Thymus (tissue), 11 donors: ENCODE measurements at regions not wholly inside any gene's neighbourhood (a gene's known extent, or its start where the extent isn't known, plus 50 kb on each side); places are given as distances from the start of the nearest gene placed in this dataset.
A peak's percentile ranks its signal among the peaks of the same experiment; 100 is the strongest.

Experiments used
- DNase-seq, 9 donors: peaks; one replicate each; pipeline ENCODE4 v3.0.0-alpha.2; 2013; ENCODE audit warnings: low spot score in 9 of 9, low read depth in 6 of 9, missing footprints in 1 of 9
- H3K27ac ChIP-seq, 2 donors: one replicate each; pipeline ENCODE4 v1.5.1; 2013; ENCODE audit warnings: control low read depth in 1 of 2, low read depth in 1 of 2, low read length in 1 of 2, mild to moderate bottlenecking in 1 of 2, moderate library complexity in 1 of 2
- H3K27me3 ChIP-seq, 2 donors: one replicate each; pipeline ENCODE4 v1.5.1; 2013; ENCODE audit warnings: low read length in 1 of 2; ENCODE audit not compliant: control insufficient read depth in 2 of 2, insufficient read depth in 1 of 2
- H3K36me3 ChIP-seq, 2 donors: one replicate each; pipeline ENCODE4 v1.5.1; 2013; ENCODE audit warnings: low read length in 1 of 2, mild to moderate bottlenecking in 1 of 2, moderate library complexity in 1 of 2; ENCODE audit not compliant: control insufficient read depth in 2 of 2, insufficient read depth in 2 of 2
- H3K4me1 ChIP-seq, 2 donors: one replicate each; pipeline ENCODE4 v1.5.1; 2013; ENCODE audit warnings: low read length in 2 of 2; ENCODE audit not compliant: control insufficient read depth in 2 of 2, insufficient read depth in 2 of 2
- H3K4me3 ChIP-seq, 2 donors: one replicate each; pipeline ENCODE4 v1.5.1; 2013; ENCODE audit warnings: low read length in 2 of 2, control low read depth in 1 of 2, mild to moderate bottlenecking in 1 of 2
- H3K9me3 ChIP-seq, 2 donors: one replicate each; pipeline ENCODE4 v1.5.1; 2013; ENCODE audit warnings: low read length in 1 of 2, mild to moderate bottlenecking in 1 of 2; ENCODE audit not compliant: control insufficient read depth in 2 of 2, insufficient read depth in 1 of 2
- WGBS: extraction: QIAGEN DNeasy Blood & Tissue Kit; methylation state at CpG from one replicate; pipeline ENCODE4 v1.1.7; 2013; 5-methylcytosine and 5-hydroxymethylcytosine counted together
- donor health status: healthy.

DNA sequence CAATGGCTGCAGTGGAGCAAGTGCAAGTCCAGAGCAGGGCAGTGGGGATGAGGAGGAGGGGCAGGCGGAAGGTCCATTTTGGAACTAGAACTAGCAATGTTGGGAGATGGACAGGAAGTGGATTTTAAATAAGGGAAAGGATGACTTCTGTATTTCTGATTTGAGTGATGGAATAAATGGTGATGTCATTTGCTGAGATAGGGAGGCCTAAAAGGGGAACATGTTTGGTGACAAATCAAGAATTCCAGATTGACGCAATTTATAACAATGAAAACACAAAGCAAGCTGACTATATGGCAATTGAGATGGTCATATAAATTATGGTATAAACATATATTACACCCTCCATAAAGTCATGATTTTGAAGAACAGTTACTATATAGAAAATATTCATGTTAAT, 209.3 kb downstream of the SS18 start:
- no peaks in the 10 kb centered on the region for H3K27me3 ChIP-seq
- H3K36me3 ChIP-seq = no peaks in the 10 kb centered on the region
- no peak overlapping the region for H3K27ac ChIP-seq
- DNase-seq = no peak
- no peaks in the 10 kb centered on the region for H3K9me3 ChIP-seq
- whole genome bisulfite sequencing = over 99% methylated on average over 2 of the region's 2 CpGs
- no peak overlapping the region for H3K4me3 ChIP-seq
- no peaks in the 10 kb centered on the region for H3K4me1 ChIP-seq

DNA sequence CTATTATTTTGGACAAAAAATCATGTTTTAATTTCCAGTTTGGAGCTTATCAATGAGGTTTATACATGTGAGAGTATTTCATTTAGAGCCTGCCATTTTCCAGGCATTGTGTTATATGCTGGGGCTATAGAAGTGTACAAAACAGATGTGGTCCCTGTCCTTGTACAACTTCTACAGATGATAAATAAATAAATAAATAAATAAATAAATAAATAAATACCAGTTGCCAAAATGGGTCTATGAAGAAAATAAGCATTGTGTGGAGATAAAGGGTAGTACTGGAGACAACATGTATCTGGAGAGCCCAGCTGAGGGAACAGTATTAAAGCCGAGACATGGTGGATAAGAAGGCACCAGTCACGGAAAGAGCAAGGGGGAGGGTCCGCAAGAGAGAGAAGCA, 210.0 kb downstream of the SS18 start:
- Histone ChIP-seq H3K27ac (no peak overlapping the region), H3K27me3 (no peaks in the 10 kb centered on the region), H3K9me3 (no peaks in the 10 kb centered on the region), H3K4me3 (no peak overlapping the region), H3K36me3 (no peaks in the 10 kb centered on the region), H3K4me1 (no peaks in the 10 kb centered on the region)
- WGBS = 95% methylated on average over 3 of the region's 3 CpGs
- no peak for DNase-seq

DNA sequence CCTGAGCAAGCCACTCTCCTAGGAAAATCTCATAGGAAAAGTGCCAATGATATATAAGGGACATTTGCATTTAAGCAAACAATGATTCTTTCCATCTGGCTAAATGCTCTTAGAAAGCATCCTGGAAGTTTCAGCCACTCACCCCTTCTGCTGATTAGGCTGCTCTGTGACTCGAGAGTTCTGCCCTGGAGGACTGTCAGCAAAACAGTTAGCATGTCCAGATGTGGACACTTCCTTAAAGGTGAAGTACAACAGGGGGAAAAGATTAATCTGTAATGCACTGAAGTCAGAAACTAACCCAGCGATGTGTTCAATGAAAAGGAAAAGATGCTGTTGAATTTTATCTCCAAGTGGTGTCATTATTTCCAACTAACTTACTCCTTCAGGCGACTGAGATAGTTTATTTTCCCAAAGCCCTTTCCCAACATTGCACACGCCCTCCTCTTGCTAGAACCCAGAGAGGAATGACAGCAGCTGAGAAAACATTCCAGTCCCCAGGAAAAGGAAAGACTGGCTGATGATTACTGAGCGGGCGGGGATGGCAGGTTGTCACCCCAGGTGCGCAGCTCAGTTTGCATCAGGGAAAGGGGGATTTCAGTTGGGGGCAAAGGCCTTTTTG, 214.0 kb downstream of the SS18 start:
- DNase-seq = no peak

DNA sequence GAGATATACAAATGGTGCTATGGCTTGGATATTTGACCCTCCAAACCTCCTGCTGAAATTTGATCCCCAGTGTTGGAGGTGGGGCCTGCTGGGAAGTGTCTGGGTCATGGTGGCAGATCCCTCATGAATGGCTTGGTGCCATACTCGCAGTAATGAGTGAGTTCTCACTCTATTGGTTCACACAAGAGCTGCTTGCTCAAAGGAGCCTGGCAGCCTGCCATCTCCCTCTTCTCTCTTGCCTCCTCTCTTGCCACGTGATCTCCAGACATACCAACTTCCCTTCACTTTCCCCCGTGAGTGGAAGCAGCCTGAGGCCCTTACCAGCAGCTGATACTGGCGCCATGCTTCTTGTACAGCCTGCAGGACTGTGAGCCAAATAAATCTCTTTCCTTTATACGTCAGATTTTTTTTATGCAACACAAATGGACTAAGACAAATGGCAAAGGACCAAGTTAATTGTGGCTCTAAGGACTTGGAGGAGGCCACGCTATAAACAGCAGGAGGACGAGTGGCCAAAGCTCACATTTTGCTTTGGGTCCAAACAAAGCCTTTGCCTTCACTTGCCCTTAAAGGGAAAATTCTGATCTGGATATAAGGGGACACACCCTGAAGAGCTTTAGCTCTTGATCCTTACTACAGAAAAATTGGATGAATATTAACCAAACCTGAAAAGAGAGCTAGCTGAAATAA, 214.7 kb downstream of the SS18 start:
- Histone ChIP-seq H3K4me1 (no peaks in the 10 kb centered on the region), H3K4me3 (no peak overlapping the region), H3K27ac (no peak overlapping the region), H3K36me3 (no peaks in the 10 kb centered on the region), H3K27me3 (no peaks in the 10 kb centered on the region), H3K9me3 (no peaks in the 10 kb centered on the region)
- no peak for DNase-seq
- 88% methylated on average over 7 of the region's 7 CpGs for WGBS

More for the DNA sequence above, 214.0 kb downstream of the SS18 start:
- H3K27me3 ChIP-seq = no peaks in the 10 kb centered on the region
- no peak overlapping the region for H3K27ac ChIP-seq
- H3K4me1 ChIP-seq = no peaks in the 10 kb centered on the region
- H3K36me3 ChIP-seq = no peaks in the 10 kb centered on the region
- no peaks in the 10 kb centered on the region for H3K9me3 ChIP-seq
- H3K4me3 ChIP-seq = no peak overlapping the region
- 89% methylated on average over 7 of the region's 7 CpGs for WGBS

DNA sequence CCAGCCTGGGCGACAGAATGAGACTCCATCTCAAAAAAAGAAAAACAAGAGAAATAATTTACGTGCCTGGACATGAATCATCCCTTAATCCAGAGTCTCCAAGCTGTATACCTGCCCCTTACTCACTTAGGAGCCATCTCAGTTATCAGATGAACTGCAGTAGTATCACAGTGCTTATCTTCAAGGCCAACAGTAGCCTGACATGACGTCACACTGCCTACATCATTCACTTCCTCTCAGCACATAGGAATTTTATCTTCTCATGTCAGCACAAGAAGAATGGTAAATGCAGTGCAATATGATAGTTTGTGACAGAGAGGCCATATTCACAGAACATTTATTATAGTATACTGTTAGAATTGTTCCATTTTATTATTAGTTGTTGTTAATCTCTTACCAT, 216.6 kb downstream of the SS18 start:
- 89% methylated on average over 3 of the region's 3 CpGs for WGBS
- H3K9me3 ChIP-seq = no peaks in the 10 kb centered on the region
- H3K27ac ChIP-seq = no peak overlapping the region
- no peaks in the 10 kb centered on the region for H3K27me3 ChIP-seq
- no peak overlapping the region for H3K4me3 ChIP-seq
- H3K4me1 ChIP-seq = no peaks in the 10 kb centered on the region
- H3K36me3 ChIP-seq = no peaks in the 10 kb centered on the region
- no peak for DNase-seq

GRCh38 chr18:25866331-25866730, 224.1 kb downstream of the SS18 start:
- no peaks in the 10 kb centered on the region for H3K27me3 ChIP-seq
- no peaks in the 10 kb centered on the region for H3K4me1 ChIP-seq
- no peak overlapping the region for H3K4me3 ChIP-seq
- DNase-seq = no peak
- H3K36me3 ChIP-seq = no peaks in the 10 kb centered on the region
- no peak overlapping the region for H3K27ac ChIP-seq
- 96% methylated on average over 3 of the region's 3 CpGs for WGBS
- no peaks in the 10 kb centered on the region for H3K9me3 ChIP-seq

DNA sequence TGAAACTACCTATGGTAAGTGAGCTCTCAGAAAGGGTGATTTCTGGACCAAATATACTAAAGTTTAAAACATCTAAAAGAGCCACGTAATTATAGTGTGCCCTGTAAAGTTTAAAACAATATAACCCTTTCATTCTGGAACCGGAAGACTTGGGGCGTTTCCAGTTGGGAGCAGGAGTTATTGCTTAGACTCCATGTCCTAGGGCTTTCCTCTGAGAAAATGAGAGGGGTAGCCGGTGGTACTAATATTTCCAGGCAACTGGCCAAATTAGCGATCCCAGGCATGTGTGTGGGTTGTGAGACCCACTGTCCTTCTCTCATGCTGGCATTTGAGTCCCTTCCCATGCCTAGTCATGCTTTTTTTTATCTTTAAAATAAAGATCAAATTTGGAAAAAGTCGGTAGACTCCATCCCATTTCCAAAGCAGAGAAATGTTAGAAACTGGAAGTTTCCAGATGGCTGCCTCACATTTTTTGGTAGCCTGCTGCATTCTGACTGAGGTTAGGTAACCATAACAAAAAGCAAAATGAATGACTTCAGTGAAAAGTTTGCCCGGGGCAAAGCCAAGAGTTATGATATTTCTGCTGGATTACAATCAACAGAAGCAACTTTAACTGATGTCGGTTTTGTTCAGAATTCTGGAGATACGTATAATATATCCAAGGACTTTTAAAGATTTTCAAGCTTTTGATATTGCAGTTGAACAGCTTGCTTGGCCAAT, 227.4 kb downstream of the SS18 start:
- WGBS = 93% methylated on average over 9 of the region's 9 CpGs
- H3K4me3 ChIP-seq = no peak overlapping the region
- H3K4me1 ChIP-seq = no peaks in the 10 kb centered on the region
- H3K27me3 ChIP-seq = no peaks in the 10 kb centered on the region
- no peak for DNase-seq
- no peaks in the 10 kb centered on the region for H3K9me3 ChIP-seq
- H3K36me3 ChIP-seq = no peaks in the 10 kb centered on the region
- no peak overlapping the region for H3K27ac ChIP-seq

DNA sequence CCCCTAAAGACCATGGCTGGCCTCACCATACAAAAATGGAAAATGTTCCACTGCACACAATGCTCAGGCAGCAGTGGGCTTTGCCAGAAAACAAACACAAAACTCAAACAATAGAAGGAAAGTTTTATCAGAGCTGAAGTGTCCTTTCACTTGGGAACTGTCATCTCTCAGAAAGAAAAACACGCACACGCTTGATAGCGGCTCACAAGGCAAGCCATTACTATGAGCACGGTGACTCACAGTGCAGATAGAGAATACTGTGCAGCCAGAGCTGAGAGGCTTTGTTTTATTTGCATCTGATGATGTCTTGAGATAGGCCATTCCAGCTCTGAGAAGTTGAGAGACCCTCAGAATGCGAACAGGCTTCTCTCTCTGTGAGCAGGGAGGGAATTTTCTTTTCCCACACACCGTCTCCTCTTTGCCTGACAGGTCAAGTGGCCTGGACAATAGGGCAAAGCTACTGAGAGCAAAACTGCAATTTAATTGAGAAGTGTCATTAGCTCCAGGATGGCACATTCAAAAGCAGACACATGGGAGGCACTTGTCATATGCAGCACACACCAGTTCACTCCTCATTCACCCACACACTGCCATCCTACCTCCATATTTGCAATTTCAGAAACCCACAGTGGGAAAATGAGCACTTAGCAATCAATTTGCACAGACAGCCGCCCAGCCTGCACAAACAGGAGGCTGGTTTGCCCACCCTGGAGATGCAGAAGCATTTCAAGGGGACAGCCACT, 236.6 kb downstream of the SS18 start:
- Histone ChIP-seq H3K27ac (no peak overlapping the region), H3K4me1 (peaks cover 0 to 6% of the 10 kb centered on the region in 2 donors), H3K4me3 (no peak overlapping the region), H3K9me3 (no peaks in the 10 kb centered on the region), H3K36me3 (no peaks in the 10 kb centered on the region), H3K27me3 (no peaks in the 10 kb centered on the region)
- WGBS = 95% methylated on average over 7 of the region's 7 CpGs
- DNase-seq = no peak

GRCh38 chr18:25843791-25844190, 246.6 kb downstream of the SS18 start:
- H3K4me1 ChIP-seq = no peaks in the 10 kb centered on the region
- H3K36me3 ChIP-seq = no peaks in the 10 kb centered on the region
- peak in 1 of 9 donors; percentile 17 for DNase-seq
- H3K27ac ChIP-seq = no peak overlapping the region
- 71% methylated on average over 3 of the region's 3 CpGs for WGBS
- no peaks in the 10 kb centered on the region for H3K27me3 ChIP-seq
- H3K9me3 ChIP-seq = no peaks in the 10 kb centered on the region
- no peak overlapping the region for H3K4me3 ChIP-seq
